Neural crest cell (in vitro differentiated cells): ENCODE measurements at regions not wholly inside any gene's neighbourhood (a gene's known extent, or its start where the extent isn't known, plus 50 kb on each side); places are given as distances from the start of the nearest gene placed in this dataset.

Source experiments
- DNase-seq: peaks from one replicate; pipeline ENCODE4 v3.0.0; 2021; ENCODE audit warnings: low read depth, mixed read lengths, low spot score
- H3K27ac Mint-ChIP-seq: one replicate; pipeline ENCODE4 v1.8.0; 2021; ENCODE audit warnings: mild to moderate bottlenecking, mixed read lengths; ENCODE audit not compliant: unreplicated experiment
- H3K27me3 Mint-ChIP-seq: 2 replicates; pipeline ENCODE4 v1.8.0; 2021; ENCODE audit warnings: low read depth, mild to moderate bottlenecking, mixed read lengths
- H3K36me3 Mint-ChIP-seq: 2 replicates; pipeline ENCODE4 v1.8.0; 2021; ENCODE audit warnings: low read depth, mild to moderate bottlenecking, mixed read lengths
- H3K4me1 Mint-ChIP-seq: 2 replicates; pipeline ENCODE4 v1.8.0; 2021; ENCODE audit warnings: mixed read lengths
- H3K4me3 Mint-ChIP-seq: one replicate; pipeline ENCODE4 v1.8.0; 2021; ENCODE audit warnings: mild to moderate bottlenecking, mixed read lengths
- H3K9me3 Mint-ChIP-seq: 2 replicates; pipeline ENCODE4 v1.8.0; 2021; ENCODE audit warnings: mixed read lengths
- TF ChIP-seq, protein P1 (sequence below): fragments of 200-600 bp; sonication (generic); conservative IDR thresholded peaks from 2 replicates; pipeline ENCODE4 v1.5.0; 2021; ENCODE audit warnings: antibody characterized with exemption, mild to moderate bottlenecking

GRCh38 chr15:87420017-87420416 is 836.5 kb downstream of the NTRK3 start:
- Mint-ChIP-seq H3K4me1 (no peaks in the 10 kb centered on the region), H3K27ac (no peak overlapping the region), H3K9me3 (peaks cover 7% of the 10 kb centered on the region), H3K27me3 (peaks cover 8% of the 10 kb centered on the region), H3K4me3 (no peak overlapping the region), H3K36me3 (no peaks in the 10 kb centered on the region)
- no peak for DNase-seq
- TF ChIP-seq, protein P1, sequence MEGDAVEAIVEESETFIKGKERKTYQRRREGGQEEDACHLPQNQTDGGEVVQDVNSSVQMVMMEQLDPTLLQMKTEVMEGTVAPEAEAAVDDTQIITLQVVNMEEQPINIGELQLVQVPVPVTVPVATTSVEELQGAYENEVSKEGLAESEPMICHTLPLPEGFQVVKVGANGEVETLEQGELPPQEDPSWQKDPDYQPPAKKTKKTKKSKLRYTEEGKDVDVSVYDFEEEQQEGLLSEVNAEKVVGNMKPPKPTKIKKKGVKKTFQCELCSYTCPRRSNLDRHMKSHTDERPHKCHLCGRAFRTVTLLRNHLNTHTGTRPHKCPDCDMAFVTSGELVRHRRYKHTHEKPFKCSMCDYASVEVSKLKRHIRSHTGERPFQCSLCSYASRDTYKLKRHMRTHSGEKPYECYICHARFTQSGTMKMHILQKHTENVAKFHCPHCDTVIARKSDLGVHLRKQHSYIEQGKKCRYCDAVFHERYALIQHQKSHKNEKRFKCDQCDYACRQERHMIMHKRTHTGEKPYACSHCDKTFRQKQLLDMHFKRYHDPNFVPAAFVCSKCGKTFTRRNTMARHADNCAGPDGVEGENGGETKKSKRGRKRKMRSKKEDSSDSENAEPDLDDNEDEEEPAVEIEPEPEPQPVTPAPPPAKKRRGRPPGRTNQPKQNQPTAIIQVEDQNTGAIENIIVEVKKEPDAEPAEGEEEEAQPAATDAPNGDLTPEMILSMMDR = no peak

GRCh38 chr15:87419344-87419743 is 837.2 kb downstream of the NTRK3 start:
- no peak overlapping the region for H3K4me3 Mint-ChIP-seq
- peaks cover 8% of the 10 kb centered on the region for H3K27me3 Mint-ChIP-seq
- DNase-seq = no peak
- no peaks in the 10 kb centered on the region for H3K36me3 Mint-ChIP-seq
- peaks cover 7% of the 10 kb centered on the region for H3K9me3 Mint-ChIP-seq
- no peaks in the 10 kb centered on the region for H3K4me1 Mint-ChIP-seq
- TF ChIP-seq, protein P1 = no peak
- H3K27ac Mint-ChIP-seq = no peak overlapping the region

DNA sequence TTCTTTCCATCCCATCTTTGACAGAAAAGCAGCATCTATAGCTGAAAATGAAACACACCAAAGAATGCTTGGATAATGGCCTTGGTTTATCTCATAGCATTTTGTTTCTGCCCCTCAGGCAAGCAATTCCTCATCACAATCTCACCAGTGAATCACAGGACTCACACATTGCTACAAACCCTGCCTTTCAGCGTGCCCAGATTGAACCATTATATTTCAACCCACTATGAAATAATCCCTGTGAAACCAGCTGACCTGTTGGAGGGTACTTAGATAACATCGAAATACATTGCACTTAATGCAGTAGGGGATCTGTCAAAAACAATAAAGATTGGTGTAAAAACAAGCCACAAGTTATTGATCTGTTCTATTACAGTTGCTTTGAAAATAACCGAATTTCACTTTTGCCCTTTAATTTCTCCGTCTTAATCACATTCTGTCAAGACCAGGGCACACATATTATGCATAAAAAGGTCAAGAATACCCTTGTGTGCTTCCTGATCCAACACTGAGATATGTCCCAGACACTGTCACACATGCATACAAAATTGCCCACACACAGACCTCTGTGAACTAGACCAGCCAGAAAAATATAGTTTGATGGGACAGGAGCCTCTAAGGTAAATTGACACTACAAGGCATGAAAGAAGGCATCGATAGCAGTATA is 839.8 kb downstream of the NTRK3 start:
- no peak overlapping the region for H3K4me3 Mint-ChIP-seq
- peaks cover 6% of the 10 kb centered on the region for H3K27me3 Mint-ChIP-seq
- no peaks in the 10 kb centered on the region for H3K36me3 Mint-ChIP-seq
- DNase-seq = no peak
- H3K27ac Mint-ChIP-seq = no peak overlapping the region
- peaks cover 5% of the 10 kb centered on the region for H3K9me3 Mint-ChIP-seq
- no peaks in the 10 kb centered on the region for H3K4me1 Mint-ChIP-seq
- TF ChIP-seq, protein P1 = no peak

- Mint-ChIP-seq H3K27me3 (peaks cover 2% of the 10 kb centered on the region), H3K36me3 (no peaks in the 10 kb centered on the region), H3K4me1 (no peaks in the 10 kb centered on the region), H3K9me3 (no peaks in the 10 kb centered on the region), H3K27ac (no peak overlapping the region), H3K4me3 (no peak overlapping the region)
- TF ChIP-seq, protein P1 = no peak
- DNase-seq = no peak
These were observed 847.6 kb downstream of the NTRK3 start for GRCh38 chr15:87408902-87409301.

DNA sequence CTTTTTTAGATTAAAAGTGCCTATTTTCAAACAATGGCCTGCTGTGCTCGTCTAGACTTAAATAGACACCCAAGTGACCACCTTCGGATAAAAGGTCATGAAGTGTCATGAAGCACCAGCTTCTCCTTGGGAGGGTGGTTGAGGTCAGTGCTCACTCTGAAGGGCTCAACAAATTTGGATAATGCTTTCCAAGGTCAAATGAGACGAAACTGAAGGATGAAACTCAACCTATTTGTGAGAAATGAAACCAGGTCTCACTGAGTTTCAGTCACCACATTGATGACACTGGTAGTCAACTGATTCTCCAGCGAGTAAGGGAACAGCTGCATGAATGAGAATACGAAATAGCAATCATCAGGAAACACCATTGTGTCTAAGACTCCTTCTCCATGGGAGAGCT is 852.6 kb downstream of the NTRK3 start:
- no peaks in the 10 kb centered on the region for H3K9me3 Mint-ChIP-seq
- TF ChIP-seq, protein P1 = no peak

More for the DNA sequence above, 852.6 kb downstream of the NTRK3 start:
- Mint-ChIP-seq H3K36me3 (no peaks in the 10 kb centered on the region), H3K4me1 (no peaks in the 10 kb centered on the region), H3K4me3 (no peak overlapping the region), H3K27ac (no peak overlapping the region), H3K27me3 (no peaks in the 10 kb centered on the region)
- DNase-seq = no peak
